ENCODE measurements at regions not wholly inside any gene's neighbourhood (a gene's known extent, or its start where the extent isn't known, plus 50 kb on each side); places are given as distances from the start of the nearest gene placed in this dataset.
"Not testable (repeated sequence)": the region's sequence is repeated elsewhere in the genome, so short reads cannot be mapped to it uniquely, and the experiment has no call there.

GRCh38 chr5:82562696-82563240 lies 284.6 kb upstream of the RPS23 start:
- DNase-seq (ENCODE audit: low read depth, low spot score) = no peak

GRCh38 chr5:82561797-82562196 lies 283.6 kb upstream of the RPS23 start:
- no peak for DNase-seq (ENCODE audit: low read depth, low spot score)

- DNase-seq (ENCODE audit: low read depth, low spot score) = no peak
These were observed 282.8 kb upstream of the RPS23 start for GRCh38 chr5:82560969-82561368.

- no peak for DNase-seq (ENCODE audit: low read depth, low spot score)
These were observed 282.4 kb upstream of the RPS23 start for GRCh38 chr5:82560561-82560960.

- no peak for DNase-seq (ENCODE audit: low read depth, low spot score)
These were observed 273.8 kb upstream of the RPS23 start for GRCh38 chr5:82551840-82552385.

- no peak for DNase-seq (ENCODE audit: low read depth, low spot score)
These were observed 273.0 kb upstream of the RPS23 start for GRCh38 chr5:82551192-82551591.

GRCh38 chr5:82549263-82549662 lies 271.1 kb upstream of the RPS23 start:
- no peak for DNase-seq (ENCODE audit: low read depth, low spot score)

- DNase-seq (ENCODE audit: low read depth, low spot score) = no peak
These were observed 265.9 kb upstream of the RPS23 start for GRCh38 chr5:82544004-82544403.

- no peak for DNase-seq (ENCODE audit: low read depth, low spot score)
These were observed 262.1 kb upstream of the RPS23 start for GRCh38 chr5:82540301-82540700.

- DNase-seq (ENCODE audit: low read depth, low spot score) = no peak
These were observed 260.3 kb upstream of the RPS23 start for GRCh38 chr5:82538339-82539034.

GRCh38 chr5:82537687-82538306 lies 259.6 kb upstream of the RPS23 start:
- DNase-seq (ENCODE audit: low read depth, low spot score) = no peak

- no peak for DNase-seq (ENCODE audit: low read depth, low spot score)
These were observed 256.8 kb upstream of the RPS23 start for GRCh38 chr5:82534986-82535385.

- not testable (repeated sequence) for DNase-seq (ENCODE audit: low read depth, low spot score)
These were observed 253.9 kb upstream of the RPS23 start for GRCh38 chr5:82532075-82532474.

GRCh38 chr5:82526540-82526939 lies 248.4 kb upstream of the RPS23 start:
- no peak for DNase-seq (ENCODE audit: low read depth, low spot score)

- no peak for DNase-seq (ENCODE audit: low read depth, low spot score)
These were observed 247.5 kb upstream of the RPS23 start for GRCh38 chr5:82525626-82526025.

- DNase-seq (ENCODE audit: low read depth, low spot score) = no peak
These were observed 245.5 kb upstream of the RPS23 start for GRCh38 chr5:82523633-82524032.

GRCh38 chr5:82522897-82523296 lies 244.7 kb upstream of the RPS23 start:
- DNase-seq (ENCODE audit: low read depth, low spot score) = no peak

- DNase-seq (ENCODE audit: low read depth, low spot score) = no peak
These were observed 243.4 kb upstream of the RPS23 start for GRCh38 chr5:82521431-82522051.

GRCh38 chr5:82519558-82519957 lies 241.4 kb upstream of the RPS23 start:
- DNase-seq (ENCODE audit: low read depth, low spot score) = no peak

- no peak for DNase-seq (ENCODE audit: low read depth, low spot score)
These were observed 239.5 kb upstream of the RPS23 start for GRCh38 chr5:82517544-82518075.

- DNase-seq (ENCODE audit: low read depth, low spot score) = no peak
These were observed 235.6 kb upstream of the RPS23 start for GRCh38 chr5:82513738-82514137.

- DNase-seq (ENCODE audit: low read depth, low spot score) = no peak
These were observed 233.9 kb upstream of the RPS23 start for GRCh38 chr5:82512025-82512424.
